Lower lobe of right lung (tissue), 2 donors: ENCODE measurements at regions not wholly inside any gene's neighbourhood (a gene's known extent, or its start where the extent isn't known, plus 50 kb on each side); places are given as distances from the start of the nearest gene placed in this dataset.

ENCODE experiments used
- ATAC-seq, 2 donors: fragments of 200-7000 bp; cut with Tn5 transposase; one replicate each; pipeline ENCODE4 v1.9.1; 2020 to 2022; ENCODE audit warnings: mild to moderate bottlenecking in 2 of 2, moderate library complexity in 2 of 2
- DNase-seq: peaks from one replicate; pipeline ENCODE4 v3.0.0-alpha.2; 2020
- H3K27ac ChIP-seq: fragments of 200-600 bp; one replicate; pipeline ENCODE4 v1.8.0; 2022
- H3K27me3 ChIP-seq: fragments of 200-600 bp; one replicate; pipeline ENCODE4 v1.8.0; 2022; ENCODE audit warnings: low read depth
- H3K36me3 ChIP-seq: fragments of 200-600 bp; one replicate; pipeline ENCODE4 v1.8.0; 2022; ENCODE audit warnings: mild to moderate bottlenecking
- H3K4me1 ChIP-seq: fragments of 200-600 bp; one replicate; pipeline ENCODE4 v1.8.0; 2022
- H3K4me3 ChIP-seq: fragments of 200-600 bp; one replicate; pipeline ENCODE4 v1.8.0; 2022; ENCODE audit warnings: mild to moderate bottlenecking
- H3K9me3 ChIP-seq: fragments of 200-600 bp; one replicate; pipeline ENCODE4 v1.8.0; 2022
- intact Hi-C: fragments of 100-400 bp; cut with DNase I; formaldehyde crosslinking; loops from one replicate; pipeline ENCODE4 v1.11.0; 2022
- TF ChIP-seq, protein P1 (sequence below): fragments of 200-600 bp; IDR thresholded peaks from one replicate; pipeline ENCODE4 v1.8.0; 2022; ENCODE audit warnings: antibody characterized with exemption, mild to moderate bottlenecking
- donor health status: DM: no; HTN: yes; CAD: no; lungs with severe emphysema.

DNA sequence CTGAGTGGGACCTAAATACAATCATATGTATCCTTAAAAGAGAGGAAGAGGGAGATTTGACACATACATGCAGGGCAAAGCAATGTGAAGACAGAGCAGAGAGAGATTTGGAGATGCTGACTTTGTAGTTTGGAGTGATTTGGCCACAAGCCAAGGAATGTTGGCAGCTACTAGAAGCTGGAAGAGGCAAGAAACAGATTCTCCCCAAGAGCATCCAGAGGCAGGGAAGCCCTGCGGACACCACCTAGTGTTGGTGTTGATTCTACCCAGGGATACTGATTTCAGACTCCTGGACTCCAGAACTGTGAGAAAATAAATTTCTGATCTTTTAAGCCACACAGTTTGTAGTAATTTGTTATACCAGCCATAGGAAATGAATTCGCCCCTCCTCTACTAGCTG is 64.9 kb upstream of the OSMR start:
- DNase-seq (no peak), ATAC-seq (peak; percentile 19 to 46)
- peaks cover 51% of the 10 kb centered on the region for H3K4me1 ChIP-seq
- no peak overlapping the region for H3K27ac ChIP-seq
- no peaks in the 10 kb centered on the region for H3K27me3 ChIP-seq
- intact Hi-C loops: no loop called here
- no peaks in the 10 kb centered on the region for H3K9me3 ChIP-seq
- no peaks in the 10 kb centered on the region for H3K36me3 ChIP-seq
- H3K4me3 ChIP-seq: no peak overlapping the region
- TF ChIP-seq, protein P1, sequence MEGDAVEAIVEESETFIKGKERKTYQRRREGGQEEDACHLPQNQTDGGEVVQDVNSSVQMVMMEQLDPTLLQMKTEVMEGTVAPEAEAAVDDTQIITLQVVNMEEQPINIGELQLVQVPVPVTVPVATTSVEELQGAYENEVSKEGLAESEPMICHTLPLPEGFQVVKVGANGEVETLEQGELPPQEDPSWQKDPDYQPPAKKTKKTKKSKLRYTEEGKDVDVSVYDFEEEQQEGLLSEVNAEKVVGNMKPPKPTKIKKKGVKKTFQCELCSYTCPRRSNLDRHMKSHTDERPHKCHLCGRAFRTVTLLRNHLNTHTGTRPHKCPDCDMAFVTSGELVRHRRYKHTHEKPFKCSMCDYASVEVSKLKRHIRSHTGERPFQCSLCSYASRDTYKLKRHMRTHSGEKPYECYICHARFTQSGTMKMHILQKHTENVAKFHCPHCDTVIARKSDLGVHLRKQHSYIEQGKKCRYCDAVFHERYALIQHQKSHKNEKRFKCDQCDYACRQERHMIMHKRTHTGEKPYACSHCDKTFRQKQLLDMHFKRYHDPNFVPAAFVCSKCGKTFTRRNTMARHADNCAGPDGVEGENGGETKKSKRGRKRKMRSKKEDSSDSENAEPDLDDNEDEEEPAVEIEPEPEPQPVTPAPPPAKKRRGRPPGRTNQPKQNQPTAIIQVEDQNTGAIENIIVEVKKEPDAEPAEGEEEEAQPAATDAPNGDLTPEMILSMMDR: peak; percentile 29

DNA sequence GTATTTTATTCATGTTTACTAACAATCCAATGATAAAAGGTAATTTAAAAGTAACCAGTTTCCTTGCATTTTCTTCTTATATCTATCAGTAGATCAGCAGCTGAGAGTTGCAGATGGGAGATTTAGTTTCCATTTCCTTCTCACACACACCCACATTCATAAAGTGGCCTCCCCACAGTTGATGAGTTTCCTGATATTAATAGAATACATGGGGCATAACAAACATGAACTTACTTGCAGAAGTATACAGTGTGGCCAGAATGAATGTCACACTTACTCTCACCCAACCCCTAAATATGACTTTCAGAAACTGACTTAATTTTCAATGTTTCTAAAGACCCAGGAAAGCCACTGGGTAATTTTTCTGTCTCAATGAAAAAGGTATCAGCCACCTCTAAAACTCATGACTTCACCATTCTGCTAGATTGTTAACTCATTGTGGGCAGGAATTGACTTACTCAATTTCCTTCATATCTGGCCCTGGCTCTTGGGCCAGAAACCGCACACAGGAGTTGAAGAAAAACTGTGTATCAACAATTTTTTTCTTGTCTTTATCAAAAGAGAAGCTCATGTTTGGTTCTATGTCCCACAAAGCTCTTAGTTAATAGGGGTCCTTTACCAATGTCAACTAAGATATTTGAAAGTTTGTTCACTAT is 63.5 kb upstream of the OSMR start:
- no peak for ATAC-seq

DNA sequence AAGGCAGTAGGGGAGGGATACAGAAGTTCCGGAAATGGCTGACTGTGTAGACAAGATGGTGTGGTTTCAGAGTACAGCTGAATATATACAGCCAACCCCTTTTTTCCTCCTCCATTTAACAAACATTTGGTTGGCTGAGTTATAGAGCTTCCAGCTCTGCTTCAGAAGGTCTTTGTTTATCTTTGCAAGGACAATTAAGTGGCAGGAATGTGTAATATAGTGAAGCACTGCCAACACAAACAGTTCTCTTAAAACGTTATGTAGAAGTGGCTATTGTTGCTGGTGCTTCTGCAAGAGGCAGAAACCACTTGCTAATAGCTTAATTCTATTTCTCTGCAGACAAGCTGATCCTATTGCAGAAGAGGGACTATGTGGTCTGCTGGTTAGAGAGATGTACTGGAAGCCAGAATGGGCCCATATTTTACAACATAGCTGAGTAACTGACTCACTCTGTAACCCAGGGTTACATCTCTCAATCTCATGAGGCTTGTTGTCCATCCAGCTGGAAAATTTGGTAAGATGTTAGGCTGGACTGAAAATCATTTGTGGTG is 62.7 kb upstream of the OSMR start:
- peak; percentile 85 to 94 for ATAC-seq
- H3K27me3 ChIP-seq: no peaks in the 10 kb centered on the region
- no peak for DNase-seq
- intact Hi-C loops: no loop called here
- H3K4me1 ChIP-seq: peaks cover 51% of the 10 kb centered on the region
- no peaks in the 10 kb centered on the region for H3K36me3 ChIP-seq
- no peaks in the 10 kb centered on the region for H3K9me3 ChIP-seq
- no peak overlapping the region for H3K4me3 ChIP-seq
- TF ChIP-seq, protein P1: no peak
- peak overlapping the region; percentile 70 for H3K27ac ChIP-seq

More for the DNA sequence above, 63.5 kb upstream of the OSMR start:
- Histone ChIP-seq H3K4me1 (peaks cover 51% of the 10 kb centered on the region), H3K27ac (peak overlapping the region; percentile 5), H3K9me3 (no peaks in the 10 kb centered on the region), H3K27me3 (no peaks in the 10 kb centered on the region), H3K36me3 (no peaks in the 10 kb centered on the region), H3K4me3 (no peak overlapping the region)
- intact Hi-C loops: no loop called here
- DNase-seq: no peak
- TF ChIP-seq, protein P1: no peak

DNA sequence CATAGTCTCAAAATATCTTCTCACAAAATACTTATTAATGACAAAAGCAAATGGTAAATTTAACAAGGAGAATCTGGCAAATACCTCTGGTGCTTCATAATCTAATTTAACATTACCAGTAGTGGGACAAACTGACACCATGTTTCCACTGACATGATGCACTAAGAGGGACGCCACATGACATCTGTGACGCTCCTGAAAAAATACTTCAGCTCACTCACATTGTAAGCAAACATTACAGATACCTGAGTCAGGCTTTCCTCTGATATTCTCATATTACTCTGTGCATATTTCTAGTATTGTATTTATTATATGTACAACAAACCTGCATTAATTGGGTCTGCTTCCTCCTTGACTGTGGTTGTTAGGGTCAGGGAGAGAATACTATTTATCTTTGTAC is 56.7 kb upstream of the OSMR start:
- TF ChIP-seq, protein P1: no peak
- DNase-seq (no peak), ATAC-seq (no peak)
- no peaks in the 10 kb centered on the region for H3K27me3 ChIP-seq
- no peaks in the 10 kb centered on the region for H3K9me3 ChIP-seq
- intact Hi-C loops: no loop called here
- no peak overlapping the region for H3K4me3 ChIP-seq
- peaks cover 7% of the 10 kb centered on the region for H3K4me1 ChIP-seq
- no peak overlapping the region for H3K27ac ChIP-seq
- no peaks in the 10 kb centered on the region for H3K36me3 ChIP-seq

DNA sequence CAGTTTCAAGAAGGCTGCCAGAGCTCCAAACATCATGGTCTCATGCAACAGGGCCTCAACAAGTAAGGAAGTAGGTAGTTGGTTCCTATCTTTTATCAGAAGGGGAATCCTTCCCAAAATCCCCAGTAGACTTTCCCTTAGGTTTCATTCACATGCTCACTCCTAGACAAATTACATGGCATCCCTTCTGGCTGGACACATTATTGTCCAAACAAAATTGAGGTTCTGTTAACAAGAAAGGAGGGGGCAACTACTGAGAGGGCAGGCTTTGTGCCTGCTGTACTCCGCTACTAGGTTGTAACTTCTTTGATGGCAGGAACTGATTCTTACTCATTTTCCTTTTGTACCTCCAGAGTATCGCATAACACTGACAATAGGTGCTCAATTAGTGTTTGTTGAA is 56.0 kb upstream of the OSMR start:
- DNase-seq: no peak
- intact Hi-C loops: no loop called here
- H3K36me3 ChIP-seq: no peaks in the 10 kb centered on the region
- TF ChIP-seq, protein P1: no peak
- ATAC-seq: no peak
- H3K9me3 ChIP-seq: no peaks in the 10 kb centered on the region
- H3K4me1 ChIP-seq: peaks cover under 1% of the 10 kb centered on the region
- H3K27me3 ChIP-seq: no peaks in the 10 kb centered on the region
- no peak overlapping the region for H3K4me3 ChIP-seq
- H3K27ac ChIP-seq: no peak overlapping the region
